ENCODE measurements at regions not wholly inside any gene's neighbourhood (a gene's known extent, or its start where the extent isn't known, plus 50 kb on each side); places are given as distances from the start of the nearest gene placed in this dataset.

DNA sequence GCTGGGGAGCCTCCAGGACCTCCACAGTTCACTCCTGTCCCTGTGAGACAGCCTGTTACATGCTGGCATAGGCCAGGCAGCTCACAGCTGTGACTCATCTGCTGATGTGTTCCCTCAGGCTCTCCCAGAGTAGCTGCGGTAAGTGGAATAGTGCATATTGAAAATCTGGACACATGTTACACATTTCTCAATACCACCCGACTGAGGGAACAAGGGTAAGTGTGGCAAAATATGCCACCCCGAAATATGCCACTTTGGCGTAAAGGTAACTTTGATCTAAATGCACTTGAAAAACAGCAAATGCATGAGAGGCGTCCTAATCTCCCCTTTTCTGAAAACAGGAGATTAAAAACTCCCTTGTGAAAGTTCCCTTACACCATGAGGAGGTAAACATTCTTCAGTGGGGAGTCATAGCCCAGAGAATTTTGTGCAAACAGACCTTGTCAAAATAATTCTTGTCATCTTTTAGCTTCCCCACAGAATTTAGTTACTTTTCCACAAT is 557.9 kb downstream of the CCDC85A start:
- Histone ChIP-seq H3K9ac (no peak overlapping the region), H3K27me3 (no peaks in the 10 kb centered on the region), H2AFZ (replicated peaks) (no peak overlapping the region), H3K4me2 (no peak overlapping the region), H3F3A (ENCODE audit: low read depth) (no peaks in the 10 kb centered on the region), H4K20me1 (ENCODE audit: low read depth) (no peaks in the 10 kb centered on the region), H3K36me3 (no peaks in the 10 kb centered on the region), H3K9me3 (ENCODE audit: low read depth) (no peaks in the 10 kb centered on the region), H3K79me2 (ENCODE audit: low read depth) (no peaks in the 10 kb centered on the region), H3K4me1 (no peaks in the 10 kb centered on the region), H3K27ac (no peak overlapping the region), H3K4me3 (no peak overlapping the region)
- H3K4me1 Mint-ChIP-seq, result peaks cover 6% of the 10 kb centered on the region
- no peak overlapping the region for H3K27ac Mint-ChIP-seq
- no peak for DNase-seq (ENCODE audit: low spot score)
- no peak for TF ChIP-seq EZH2phosphoT487 (IDR thresholded peaks at IDR 0.05)
- TF ChIP-seq, protein P1, sequence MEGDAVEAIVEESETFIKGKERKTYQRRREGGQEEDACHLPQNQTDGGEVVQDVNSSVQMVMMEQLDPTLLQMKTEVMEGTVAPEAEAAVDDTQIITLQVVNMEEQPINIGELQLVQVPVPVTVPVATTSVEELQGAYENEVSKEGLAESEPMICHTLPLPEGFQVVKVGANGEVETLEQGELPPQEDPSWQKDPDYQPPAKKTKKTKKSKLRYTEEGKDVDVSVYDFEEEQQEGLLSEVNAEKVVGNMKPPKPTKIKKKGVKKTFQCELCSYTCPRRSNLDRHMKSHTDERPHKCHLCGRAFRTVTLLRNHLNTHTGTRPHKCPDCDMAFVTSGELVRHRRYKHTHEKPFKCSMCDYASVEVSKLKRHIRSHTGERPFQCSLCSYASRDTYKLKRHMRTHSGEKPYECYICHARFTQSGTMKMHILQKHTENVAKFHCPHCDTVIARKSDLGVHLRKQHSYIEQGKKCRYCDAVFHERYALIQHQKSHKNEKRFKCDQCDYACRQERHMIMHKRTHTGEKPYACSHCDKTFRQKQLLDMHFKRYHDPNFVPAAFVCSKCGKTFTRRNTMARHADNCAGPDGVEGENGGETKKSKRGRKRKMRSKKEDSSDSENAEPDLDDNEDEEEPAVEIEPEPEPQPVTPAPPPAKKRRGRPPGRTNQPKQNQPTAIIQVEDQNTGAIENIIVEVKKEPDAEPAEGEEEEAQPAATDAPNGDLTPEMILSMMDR (IDR thresholded peaks at IDR 0.05), result no peak
- no peak overlapping the region for H3K4me3 Mint-ChIP-seq
- H3K36me3 Mint-ChIP-seq, result no peaks in the 10 kb centered on the region
- no peaks in the 10 kb centered on the region for H3K9me3 Mint-ChIP-seq
- no peaks in the 10 kb centered on the region for H3K27me3 Mint-ChIP-seq (ENCODE audit: insufficient read depth, low read depth)

DNA sequence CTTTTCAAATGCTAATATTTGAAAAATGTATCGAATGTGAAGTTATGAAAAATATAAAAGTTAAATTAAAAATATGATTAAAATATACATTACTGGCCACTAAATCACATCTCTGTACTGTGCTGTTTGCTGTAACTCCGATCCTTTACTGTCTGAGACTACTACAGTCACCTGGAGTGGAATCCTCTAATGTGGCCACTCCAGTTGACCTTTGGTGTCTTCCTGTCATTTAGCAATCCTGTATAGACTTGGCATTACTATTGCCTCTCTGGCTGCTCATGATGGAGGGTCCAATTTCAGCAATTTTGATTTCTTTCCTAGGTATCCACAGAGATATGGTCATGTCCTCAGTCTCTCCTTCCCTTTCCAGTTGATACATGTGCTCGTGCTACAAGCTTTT is 560.0 kb downstream of the CCDC85A start:
- H2AFZ ChIP-seq (replicated peaks), result no peak overlapping the region
- H3K9me3 Mint-ChIP-seq, result no peaks in the 10 kb centered on the region
- H3K27me3 ChIP-seq, result peaks cover 4% of the 10 kb centered on the region
- no peaks in the 10 kb centered on the region for H3K4me1 ChIP-seq
- no peak overlapping the region for H3K4me3 ChIP-seq
- H3K27ac Mint-ChIP-seq, result no peak overlapping the region
- H3K36me3 ChIP-seq, result no peaks in the 10 kb centered on the region
- H3K9me3 ChIP-seq (ENCODE audit: low read depth), result no peaks in the 10 kb centered on the region
- no peak overlapping the region for H3K9ac ChIP-seq
- H3K36me3 Mint-ChIP-seq, result no peaks in the 10 kb centered on the region
- H3K4me1 Mint-ChIP-seq, result peaks cover 6% of the 10 kb centered on the region
- no peak overlapping the region for H3K27ac ChIP-seq
- DNase-seq (ENCODE audit: low spot score), result no peak
- no peaks in the 10 kb centered on the region for H4K20me1 ChIP-seq (ENCODE audit: low read depth)
- H3K4me3 Mint-ChIP-seq, result no peak overlapping the region
- no peaks in the 10 kb centered on the region for H3F3A ChIP-seq (ENCODE audit: low read depth)
- H3K4me2 ChIP-seq, result no peak overlapping the region
- TF ChIP-seq, protein P1 (IDR thresholded peaks at IDR 0.05), result no peak
- TF ChIP-seq EZH2phosphoT487 (IDR thresholded peaks at IDR 0.05) (no peak), EZH2 (IDR thresholded peaks at IDR 0.05) (no peak)
- H3K79me2 ChIP-seq (ENCODE audit: low read depth), result no peaks in the 10 kb centered on the region
- H3K27me3 Mint-ChIP-seq (ENCODE audit: insufficient read depth, low read depth), result no peaks in the 10 kb centered on the region

DNA sequence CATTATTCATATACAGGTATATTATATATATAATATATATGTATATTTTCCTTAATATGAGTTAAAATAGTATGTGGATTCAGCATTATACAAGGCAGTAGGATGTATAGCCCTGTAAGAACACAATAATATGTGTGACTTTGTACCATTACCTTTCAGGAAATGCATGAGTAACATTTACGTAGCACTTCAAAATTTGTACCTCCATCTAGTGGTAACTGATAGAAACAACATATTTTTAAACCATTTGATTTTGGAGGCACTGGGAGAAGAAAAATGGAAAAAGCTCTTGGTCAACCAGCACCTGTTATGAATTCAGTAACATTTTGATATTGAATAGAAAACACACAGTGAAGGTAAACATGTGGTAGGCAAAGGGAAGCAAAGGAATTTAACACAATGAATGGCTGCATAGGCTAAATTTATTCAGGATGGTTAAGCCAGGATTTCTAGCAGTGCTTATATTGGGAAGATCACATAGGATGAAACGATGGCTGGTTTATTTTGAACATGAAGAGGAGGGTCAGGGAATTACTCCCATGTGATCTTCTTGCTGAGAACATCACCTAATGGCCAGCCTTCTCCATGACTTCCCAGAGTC is 565.5 kb downstream of the CCDC85A start:
- TF ChIP-seq, protein P1 (IDR thresholded peaks at IDR 0.05), result peak; percentile 68
- no peak for TF ChIP-seq EZH2 (IDR thresholded peaks at IDR 0.05)
- no peaks in the 10 kb centered on the region for H3K9me3 ChIP-seq (ENCODE audit: low read depth)
- H3F3A ChIP-seq (ENCODE audit: low read depth), result no peaks in the 10 kb centered on the region
- Mint-ChIP-seq H3K27me3 (ENCODE audit: insufficient read depth, low read depth) (no peaks in the 10 kb centered on the region), H3K9me3 (no peaks in the 10 kb centered on the region), H3K4me1 (no peaks in the 10 kb centered on the region), H3K4me3 (no peak overlapping the region), H3K27ac (no peak overlapping the region), H3K36me3 (no peaks in the 10 kb centered on the region)
- H3K4me2 ChIP-seq, result no peak overlapping the region
- no peak overlapping the region for H3K9ac ChIP-seq
- no peaks in the 10 kb centered on the region for H3K4me1 ChIP-seq
- peak; percentile 34 for DNase-seq (ENCODE audit: low spot score)
- peaks cover 4% of the 10 kb centered on the region for H3K27me3 ChIP-seq
- H2AFZ ChIP-seq (replicated peaks), result no peak overlapping the region
- H3K4me3 ChIP-seq, result no peak overlapping the region
- H3K79me2 ChIP-seq (ENCODE audit: low read depth), result no peaks in the 10 kb centered on the region
- H3K27ac ChIP-seq, result no peak overlapping the region
- H4K20me1 ChIP-seq (ENCODE audit: low read depth), result no peaks in the 10 kb centered on the region
- H3K36me3 ChIP-seq, result no peaks in the 10 kb centered on the region
